OCI-LY7 (cell line): ENCODE measurements at regions not wholly inside any gene's neighbourhood (a gene's known extent, or its start where the extent isn't known, plus 50 kb on each side); places are given as distances from the start of the nearest gene placed in this dataset.

Experiments
- EZH2phosphoT487 ChIP-seq: fragments of 200-600 bp; sonication (generic); IDR thresholded peaks from 2 replicates; pipeline ENCODE4 v1.6.1; 2018; ENCODE audit warnings: low read depth, borderline replicate concordance, mild to moderate bottlenecking, mixed run types, antibody characterized with exemption, low read length, moderate library complexity, mixed read lengths
- TF ChIP-seq, protein P1 (sequence below): fragments of 200-600 bp; sonication (generic); conservative IDR thresholded peaks from 2 replicates; pipeline ENCODE4 v1.5.1; 2014; ENCODE audit warnings: mild to moderate bottlenecking, antibody characterized with exemption, low read length, moderate library complexity, mixed read lengths

DNA sequence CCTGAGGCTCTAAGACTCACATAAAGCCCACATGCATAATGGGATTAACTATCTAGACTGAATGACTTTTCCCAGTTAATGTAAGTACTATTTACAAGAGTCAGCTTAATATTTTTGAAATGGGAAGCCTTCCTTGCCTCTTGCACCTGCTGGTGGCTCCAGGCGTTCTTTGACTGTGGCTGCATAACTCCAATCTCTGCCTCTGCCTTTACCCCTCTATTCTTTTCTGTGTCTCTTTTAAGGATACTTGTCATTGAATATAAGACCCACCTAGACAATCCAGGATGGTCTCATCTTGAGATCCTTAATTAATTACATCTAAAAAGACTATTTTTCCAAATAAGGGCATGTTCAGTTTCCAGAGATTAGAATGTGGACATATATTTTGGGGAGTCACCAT, 66.9 kb upstream of the PCED1B start:
- TF ChIP-seq, protein P1, sequence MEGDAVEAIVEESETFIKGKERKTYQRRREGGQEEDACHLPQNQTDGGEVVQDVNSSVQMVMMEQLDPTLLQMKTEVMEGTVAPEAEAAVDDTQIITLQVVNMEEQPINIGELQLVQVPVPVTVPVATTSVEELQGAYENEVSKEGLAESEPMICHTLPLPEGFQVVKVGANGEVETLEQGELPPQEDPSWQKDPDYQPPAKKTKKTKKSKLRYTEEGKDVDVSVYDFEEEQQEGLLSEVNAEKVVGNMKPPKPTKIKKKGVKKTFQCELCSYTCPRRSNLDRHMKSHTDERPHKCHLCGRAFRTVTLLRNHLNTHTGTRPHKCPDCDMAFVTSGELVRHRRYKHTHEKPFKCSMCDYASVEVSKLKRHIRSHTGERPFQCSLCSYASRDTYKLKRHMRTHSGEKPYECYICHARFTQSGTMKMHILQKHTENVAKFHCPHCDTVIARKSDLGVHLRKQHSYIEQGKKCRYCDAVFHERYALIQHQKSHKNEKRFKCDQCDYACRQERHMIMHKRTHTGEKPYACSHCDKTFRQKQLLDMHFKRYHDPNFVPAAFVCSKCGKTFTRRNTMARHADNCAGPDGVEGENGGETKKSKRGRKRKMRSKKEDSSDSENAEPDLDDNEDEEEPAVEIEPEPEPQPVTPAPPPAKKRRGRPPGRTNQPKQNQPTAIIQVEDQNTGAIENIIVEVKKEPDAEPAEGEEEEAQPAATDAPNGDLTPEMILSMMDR = no peak
- TF ChIP-seq EZH2phosphoT487 = no peak
